Activated naive CD8-positive, alpha-beta T cell treated with anti-CD3 and anti-CD28 coated beads, Interleukin-2, amount 10 ng/mL, durations not matched to agents 7 days and 5 days (primary cell): ENCODE measurements at regions not wholly inside any gene's neighbourhood (a gene's known extent, or its start where the extent isn't known, plus 50 kb on each side); places are given as distances from the start of the nearest gene placed in this dataset.

ENCODE experiments used
- ATAC-seq: fragments of 150-1000 bp; cut with Tn5 transposase; one replicate; pipeline ENCODE4 v1.10.0; 2021; ENCODE audit warnings: low read depth, moderate library complexity
- POLR2A ChIA-PET: fragments of 350-600 bp; sonication (Branson Sonifier 250); formaldehyde crosslinking; loops from one replicate; lab custom pipeline; 2021; ENCODE audit warnings: antibody characterized with exemption; lab: Charles Lee
- DNase-seq: peaks from one replicate; pipeline ENCODE4 v3.0.0; 2021
- H3K27ac Mint-ChIP-seq: one replicate; pipeline ENCODE4 v1.8.0; 2022; ENCODE audit warnings: mild to moderate bottlenecking, mixed read lengths
- H3K27me3 Mint-ChIP-seq: one replicate; pipeline ENCODE4 v1.8.0; 2022; ENCODE audit warnings: mild to moderate bottlenecking, moderate library complexity, mixed read lengths
- H3K36me3 Mint-ChIP-seq: one replicate; pipeline ENCODE4 v1.8.0; 2021; ENCODE audit warnings: mild to moderate bottlenecking, mixed read lengths
- H3K4me1 Mint-ChIP-seq: one replicate; pipeline ENCODE4 v1.8.0; 2021; ENCODE audit warnings: mixed read lengths
- H3K4me3 Mint-ChIP-seq: one replicate; pipeline ENCODE4 v1.8.0; 2022; ENCODE audit warnings: mild to moderate bottlenecking, moderate library complexity, mixed read lengths
- H3K9me3 Mint-ChIP-seq: one replicate; pipeline ENCODE4 v1.8.0; 2021; ENCODE audit warnings: mixed read lengths

DNA sequence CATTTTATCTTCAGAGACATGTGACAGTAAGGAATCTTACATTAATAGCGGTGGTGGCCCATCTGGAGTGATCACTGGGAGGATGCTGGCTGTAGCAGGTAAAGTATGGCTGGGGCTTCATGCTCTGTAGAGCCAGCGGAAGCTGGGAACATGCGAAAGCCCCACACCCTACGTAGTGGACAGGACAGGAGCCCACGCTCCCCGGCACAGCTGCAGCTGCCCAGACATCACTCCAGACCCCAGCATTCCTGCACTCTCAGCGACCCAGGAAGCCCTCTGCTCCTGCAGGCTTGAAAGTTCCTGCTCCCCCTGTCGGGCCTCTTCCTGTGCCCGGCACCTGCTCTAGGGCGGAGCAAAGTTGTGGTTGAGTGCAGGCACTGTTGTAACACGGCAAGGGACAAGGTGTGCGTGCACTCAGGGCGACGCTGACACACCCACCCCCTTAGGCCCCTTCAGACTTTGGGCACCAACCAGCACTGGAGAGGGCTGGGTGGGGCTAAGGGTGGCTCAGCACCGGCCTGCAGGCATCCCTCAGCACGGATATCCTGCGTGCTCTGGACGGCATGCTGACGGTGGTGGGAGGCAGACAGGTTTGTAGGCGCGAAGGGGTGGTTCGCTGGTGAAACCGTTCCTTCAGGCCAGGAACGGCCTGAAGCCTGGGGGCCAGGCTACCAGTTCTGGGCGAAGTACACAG lies 568.3 kb downstream of the FSCB start:
- H3K4me1 Mint-ChIP-seq, result no peaks in the 10 kb centered on the region
- H3K9me3 Mint-ChIP-seq, result peaks cover 5% of the 10 kb centered on the region
- no peaks in the 10 kb centered on the region for H3K36me3 Mint-ChIP-seq
- no peak overlapping the region for H3K4me3 Mint-ChIP-seq
- POLR2A ChIA-PET, result no interaction called here
- no peaks in the 10 kb centered on the region for H3K27me3 Mint-ChIP-seq
- DNase-seq (no peak), ATAC-seq (no peak)
- H3K27ac Mint-ChIP-seq, result no peak overlapping the region

DNA sequence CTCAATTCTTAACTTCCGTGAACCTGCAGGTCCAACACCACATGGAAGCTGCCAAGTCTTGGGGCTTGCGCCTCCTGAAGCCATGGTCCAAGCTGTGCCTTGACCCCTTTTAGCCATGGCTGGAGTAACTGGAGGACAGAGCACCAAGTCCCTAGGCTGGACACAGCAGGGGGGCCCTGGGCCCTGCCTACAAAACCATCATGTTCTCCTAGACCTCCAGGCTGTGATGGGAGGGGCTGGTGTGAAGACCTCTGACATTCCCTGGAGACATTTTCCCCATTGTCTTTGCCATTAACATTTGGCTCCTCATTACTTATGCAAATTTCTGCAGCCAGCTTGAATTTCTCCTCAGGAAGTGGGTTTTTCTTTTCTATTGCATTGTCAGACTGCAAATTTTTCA lies 570.1 kb downstream of the FSCB start:
- no peak for ATAC-seq
- Mint-ChIP-seq H3K4me3 (no peak overlapping the region), H3K27ac (no peak overlapping the region), H3K9me3 (no peaks in the 10 kb centered on the region), H3K36me3 (no peaks in the 10 kb centered on the region), H3K27me3 (no peaks in the 10 kb centered on the region), H3K4me1 (no peaks in the 10 kb centered on the region)
- POLR2A ChIA-PET, result no interaction called here
- no peak for DNase-seq

DNA sequence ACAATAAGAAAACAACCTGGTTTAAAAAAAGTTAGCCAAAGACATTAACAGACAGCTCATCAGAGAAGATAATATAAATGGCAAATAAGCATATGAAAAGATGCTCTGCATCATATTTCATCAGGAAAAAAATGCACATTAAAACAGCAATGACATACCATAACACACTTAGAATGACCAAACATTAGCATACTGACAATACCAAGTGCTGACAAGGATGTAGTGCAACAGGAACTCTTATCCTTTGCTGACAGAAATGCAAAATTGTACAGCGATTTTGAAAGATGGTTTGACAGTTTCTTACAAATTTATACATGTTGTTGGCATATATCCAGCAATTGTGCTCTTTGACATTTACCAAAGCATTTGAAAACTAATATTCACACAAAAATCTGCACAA lies 573.0 kb downstream of the FSCB start:
- Mint-ChIP-seq H3K9me3 (no peaks in the 10 kb centered on the region), H3K4me3 (no peak overlapping the region), H3K36me3 (no peaks in the 10 kb centered on the region), H3K4me1 (no peaks in the 10 kb centered on the region), H3K27me3 (no peaks in the 10 kb centered on the region), H3K27ac (no peak overlapping the region)
- no peak for ATAC-seq
- POLR2A ChIA-PET, result no interaction called here
- DNase-seq, result no peak

DNA sequence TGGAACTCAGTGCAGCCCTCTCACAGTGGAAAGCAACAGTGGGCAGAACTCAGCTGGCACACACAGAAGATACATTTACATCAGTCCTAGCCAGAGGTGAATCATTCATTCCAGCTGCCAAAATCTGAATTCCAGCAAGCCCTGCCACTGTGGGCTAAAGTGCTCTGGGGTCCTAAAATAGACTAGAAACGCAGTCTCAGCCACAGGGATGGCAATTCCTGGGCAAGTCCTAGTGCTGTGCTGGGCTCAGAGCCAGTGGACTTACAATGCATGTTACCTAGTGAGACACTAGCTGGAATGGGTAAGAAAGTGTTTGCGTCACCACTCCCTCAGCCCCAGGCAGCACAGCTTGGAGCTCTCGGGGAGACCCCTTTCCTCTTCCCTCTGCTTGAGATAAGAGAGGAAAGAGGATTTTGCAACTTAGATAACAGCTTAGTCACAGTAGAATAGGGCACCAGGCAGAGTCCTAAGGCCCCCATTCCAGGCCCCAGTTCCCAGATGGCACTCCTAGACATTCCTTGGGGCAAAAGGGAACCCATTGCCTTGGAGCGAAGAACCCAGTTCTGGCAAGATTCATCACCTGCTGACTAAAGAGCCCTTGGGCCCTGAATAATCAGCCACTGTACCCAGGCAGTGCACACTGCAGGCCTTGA lies 592.9 kb downstream of the FSCB start:
- H3K27me3 Mint-ChIP-seq, result no peaks in the 10 kb centered on the region
- H3K36me3 Mint-ChIP-seq, result no peaks in the 10 kb centered on the region
- DNase-seq, result no peak
- no peaks in the 10 kb centered on the region for H3K4me1 Mint-ChIP-seq
- peaks cover 4% of the 10 kb centered on the region for H3K9me3 Mint-ChIP-seq
- POLR2A ChIA-PET, result no interaction called here
- H3K4me3 Mint-ChIP-seq, result no peak overlapping the region
- H3K27ac Mint-ChIP-seq, result no peak overlapping the region
- ATAC-seq, result no peak

DNA sequence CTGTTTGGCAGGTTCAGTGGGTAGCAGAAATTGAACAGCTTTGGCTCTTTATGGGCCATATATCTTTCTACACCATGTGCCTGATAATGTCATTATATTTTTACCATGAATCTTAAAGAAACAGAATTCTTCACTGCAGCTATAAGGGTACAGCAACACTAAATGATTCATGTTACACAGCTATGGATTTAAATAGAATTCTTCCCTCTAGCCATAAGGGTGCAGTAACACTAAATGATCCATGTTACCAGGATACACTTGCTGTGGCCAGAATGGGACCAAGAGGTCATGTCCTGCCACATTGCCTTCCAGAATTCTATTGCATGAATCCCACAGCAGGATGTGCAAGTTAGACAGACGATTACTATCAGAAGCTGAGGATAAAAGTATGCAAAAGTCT lies 603.9 kb downstream of the FSCB start:
- no peak overlapping the region for H3K4me3 Mint-ChIP-seq
- no peaks in the 10 kb centered on the region for H3K4me1 Mint-ChIP-seq
- no peaks in the 10 kb centered on the region for H3K27me3 Mint-ChIP-seq
- ATAC-seq (no peak), DNase-seq (no peak)
- POLR2A ChIA-PET, result no interaction called here
- H3K9me3 Mint-ChIP-seq, result no peaks in the 10 kb centered on the region
- H3K27ac Mint-ChIP-seq, result no peak overlapping the region
- H3K36me3 Mint-ChIP-seq, result no peaks in the 10 kb centered on the region

DNA sequence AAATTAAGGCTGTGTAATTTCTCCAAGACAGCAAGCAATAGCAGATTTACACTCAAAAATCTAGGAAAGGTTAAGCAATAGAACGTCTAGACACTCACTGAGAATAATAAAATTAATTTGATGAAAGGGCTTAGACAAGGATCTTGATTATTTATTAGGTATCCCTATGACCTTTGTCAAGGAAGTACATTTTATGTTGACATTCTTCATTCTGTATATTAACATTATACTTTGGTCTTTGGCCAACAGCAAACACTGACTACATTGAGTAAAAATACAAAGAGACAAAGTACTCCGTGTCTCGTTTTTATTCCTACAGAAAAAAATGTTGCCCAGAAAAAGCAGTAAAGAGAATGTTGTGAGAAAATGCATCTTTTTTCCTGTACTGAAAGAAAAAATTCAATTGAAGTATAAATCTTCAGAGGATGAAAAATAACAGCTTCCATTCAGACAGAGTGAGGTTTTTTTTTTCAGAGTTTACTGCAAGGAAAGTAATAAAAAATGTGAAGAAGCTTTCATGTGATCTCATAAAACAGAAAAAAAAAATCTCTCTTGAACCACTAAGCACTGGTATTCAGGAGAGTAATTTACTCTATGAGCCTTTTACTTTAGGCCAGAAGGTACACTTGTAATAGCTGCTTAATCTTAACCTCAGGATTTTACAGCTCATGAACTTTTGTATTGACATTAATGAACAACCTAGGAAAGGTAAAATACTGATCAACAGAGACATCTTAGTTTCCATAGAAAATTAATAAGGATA lies 605.0 kb downstream of the FSCB start:
- no peak for ATAC-seq
- H3K4me1 Mint-ChIP-seq, result no peaks in the 10 kb centered on the region
- H3K9me3 Mint-ChIP-seq, result no peaks in the 10 kb centered on the region
- no peak for DNase-seq
- H3K4me3 Mint-ChIP-seq, result no peak overlapping the region
- no peaks in the 10 kb centered on the region for H3K36me3 Mint-ChIP-seq
- H3K27ac Mint-ChIP-seq, result no peak overlapping the region
- POLR2A ChIA-PET, result no interaction called here
- H3K27me3 Mint-ChIP-seq, result no peaks in the 10 kb centered on the region

DNA sequence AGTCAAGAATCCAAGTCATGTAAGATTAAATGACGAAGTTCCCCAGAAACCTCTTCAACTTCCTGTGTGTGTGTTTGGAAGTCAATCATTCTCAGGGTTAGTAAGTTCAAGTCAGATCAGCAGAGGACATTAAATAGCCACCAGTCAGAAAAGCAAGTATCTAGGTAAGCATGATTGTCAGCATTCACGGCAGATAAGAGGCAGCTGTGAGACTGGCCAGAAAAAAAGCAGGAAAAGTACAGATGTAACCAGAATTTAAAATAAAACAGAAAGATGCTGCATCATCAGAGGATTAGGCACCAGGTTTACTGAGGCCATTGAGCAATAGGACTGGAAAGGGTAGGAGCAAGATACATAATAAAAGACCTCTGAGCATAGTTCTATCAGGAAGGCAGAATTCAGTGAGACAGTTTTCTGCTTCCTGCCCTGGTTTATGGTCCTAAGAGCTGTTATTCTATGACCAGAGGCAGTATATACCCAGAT lies 606.9 kb downstream of the FSCB start:
- Mint-ChIP-seq H3K27me3 (no peaks in the 10 kb centered on the region), H3K27ac (no peak overlapping the region), H3K9me3 (no peaks in the 10 kb centered on the region), H3K36me3 (no peaks in the 10 kb centered on the region), H3K4me1 (no peaks in the 10 kb centered on the region), H3K4me3 (no peak overlapping the region)
- ATAC-seq (no peak), DNase-seq (no peak)
- POLR2A ChIA-PET, result no interaction called here

DNA sequence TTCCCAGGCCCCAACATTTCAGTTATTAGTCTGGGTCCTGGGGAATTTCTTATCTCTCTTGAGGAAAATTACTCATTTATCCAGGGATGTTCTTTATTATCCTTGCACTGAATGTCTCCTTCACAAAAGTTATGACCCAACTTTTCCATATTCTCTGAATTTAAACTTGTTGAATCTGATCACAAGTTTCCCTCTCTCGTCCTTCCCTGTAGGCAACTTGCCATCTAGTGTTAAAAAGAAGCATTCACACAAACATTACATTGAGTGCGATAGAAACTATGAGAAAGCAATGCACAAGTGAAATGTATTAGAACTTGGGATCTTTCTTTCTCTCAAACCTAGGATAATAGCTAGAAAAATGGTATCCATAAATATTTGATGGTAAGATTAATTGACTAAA lies 608.4 kb downstream of the FSCB start:
- Mint-ChIP-seq H3K4me1 (no peaks in the 10 kb centered on the region), H3K27ac (no peak overlapping the region), H3K9me3 (no peaks in the 10 kb centered on the region), H3K27me3 (no peaks in the 10 kb centered on the region), H3K4me3 (no peak overlapping the region), H3K36me3 (no peaks in the 10 kb centered on the region)
- DNase-seq, result no peak
- POLR2A ChIA-PET, result no interaction called here
- ATAC-seq, result no peak

DNA sequence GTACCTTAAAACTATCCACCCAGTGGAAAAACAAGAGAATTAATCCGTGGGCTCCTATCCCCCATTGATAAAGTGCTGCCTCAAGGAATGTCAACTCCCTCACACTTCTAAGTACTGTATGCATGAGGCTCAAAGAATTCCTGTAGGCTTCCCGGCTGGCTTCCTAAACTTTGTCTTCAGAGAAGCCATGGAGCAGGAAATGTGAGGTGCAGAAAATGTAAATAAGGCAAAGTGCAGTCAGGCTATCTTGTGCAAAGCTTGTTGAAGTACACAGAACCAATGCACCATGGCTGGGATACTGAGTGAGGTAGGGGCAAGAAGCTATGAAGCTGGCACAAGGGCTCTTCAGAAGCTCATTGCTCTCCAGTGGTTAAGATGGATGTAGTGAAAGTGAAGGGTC lies 611.0 kb downstream of the FSCB start:
- no peak overlapping the region for H3K27ac Mint-ChIP-seq
- no peaks in the 10 kb centered on the region for H3K27me3 Mint-ChIP-seq
- H3K9me3 Mint-ChIP-seq, result no peaks in the 10 kb centered on the region
- H3K4me1 Mint-ChIP-seq, result no peaks in the 10 kb centered on the region
- H3K36me3 Mint-ChIP-seq, result no peaks in the 10 kb centered on the region
- no peak overlapping the region for H3K4me3 Mint-ChIP-seq
- DNase-seq (no peak), ATAC-seq (no peak)
- POLR2A ChIA-PET, result no interaction called here

DNA sequence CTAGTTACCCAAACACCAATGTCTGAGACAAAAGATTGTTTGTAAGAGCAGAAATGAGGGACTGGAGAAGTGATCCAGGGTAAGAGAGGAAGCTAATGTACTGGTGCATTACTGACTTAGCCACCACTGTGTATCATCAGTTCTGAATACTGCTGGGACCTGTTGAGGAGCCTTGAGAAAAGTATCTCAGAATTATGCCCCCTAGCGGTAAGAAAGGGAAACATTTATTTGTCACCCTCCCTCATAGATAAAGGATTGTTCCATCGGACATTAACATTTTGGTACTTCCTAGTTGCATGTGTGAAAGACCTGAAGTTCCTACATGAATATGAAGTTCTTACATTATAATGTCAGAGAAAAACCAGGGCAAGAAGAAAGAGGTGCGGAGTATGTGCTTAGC lies 612.5 kb downstream of the FSCB start:
- H3K27me3 Mint-ChIP-seq, result no peaks in the 10 kb centered on the region
- POLR2A ChIA-PET, result no interaction called here
- no peaks in the 10 kb centered on the region for H3K4me1 Mint-ChIP-seq
- no peak overlapping the region for H3K27ac Mint-ChIP-seq
- DNase-seq, result no peak
- H3K9me3 Mint-ChIP-seq, result no peaks in the 10 kb centered on the region
- ATAC-seq, result no peak
- no peaks in the 10 kb centered on the region for H3K36me3 Mint-ChIP-seq
- no peak overlapping the region for H3K4me3 Mint-ChIP-seq

DNA sequence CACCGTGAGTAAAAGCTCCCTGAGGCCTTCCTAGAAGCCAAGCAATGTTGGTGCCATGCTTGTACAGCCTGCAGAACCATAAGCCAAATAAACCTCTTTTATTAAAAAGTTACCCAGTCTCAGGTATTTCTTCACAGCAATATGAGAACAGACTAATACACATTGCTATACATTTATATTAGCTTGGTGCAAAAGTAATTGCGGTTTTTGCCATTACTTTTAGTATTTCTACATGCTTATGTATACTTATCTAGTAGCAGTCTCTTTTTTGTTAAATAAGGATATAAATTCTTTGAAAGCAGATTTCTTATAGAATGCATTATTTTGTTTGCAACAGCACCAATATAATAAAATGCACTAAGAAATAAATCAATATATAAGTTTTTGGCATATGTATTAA lies 619.6 kb downstream of the FSCB start:
- POLR2A ChIA-PET, result no interaction called here
- no peaks in the 10 kb centered on the region for H3K36me3 Mint-ChIP-seq

DNA sequence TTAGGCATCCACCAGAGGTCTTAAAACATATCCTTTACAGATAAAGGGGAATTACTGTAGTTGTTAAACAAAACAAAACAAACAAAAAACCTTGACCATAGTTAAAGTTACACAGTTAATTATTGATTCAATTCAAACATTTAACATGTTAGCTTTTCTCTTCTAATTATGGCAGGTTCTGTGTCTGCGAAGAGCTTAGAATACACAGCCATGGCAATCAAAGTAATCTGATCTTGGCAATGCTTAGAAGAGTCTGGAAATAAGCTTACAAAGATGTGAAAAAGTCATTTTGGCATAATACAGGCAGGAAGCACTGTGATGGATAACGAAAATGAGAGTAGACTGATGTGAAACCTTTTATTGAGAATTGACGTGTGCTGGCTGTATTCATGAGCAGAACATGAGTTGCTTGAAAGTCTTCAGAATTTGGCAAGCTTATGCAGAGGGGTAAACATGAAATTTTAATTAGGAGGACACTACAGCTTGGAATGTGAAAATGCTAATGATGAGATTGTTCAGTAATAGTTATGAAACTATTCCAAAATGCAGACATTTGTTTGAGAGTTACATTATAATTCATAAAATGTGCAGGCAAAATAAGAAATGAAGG lies 629.6 kb downstream of the FSCB start:
- Mint-ChIP-seq H3K27ac (no peak overlapping the region), H3K9me3 (no peaks in the 10 kb centered on the region), H3K27me3 (no peaks in the 10 kb centered on the region), H3K4me1 (no peaks in the 10 kb centered on the region), H3K4me3 (no peak overlapping the region), H3K36me3 (no peaks in the 10 kb centered on the region)
- DNase-seq (no peak), ATAC-seq (no peak)
- POLR2A ChIA-PET, result no interaction called here

More for the DNA sequence above, 619.6 kb downstream of the FSCB start:
- no peak for ATAC-seq
- DNase-seq, result no peak
- Mint-ChIP-seq H3K4me1 (no peaks in the 10 kb centered on the region), H3K4me3 (no peak overlapping the region), H3K27ac (no peak overlapping the region), H3K9me3 (no peaks in the 10 kb centered on the region), H3K27me3 (no peaks in the 10 kb centered on the region)

DNA sequence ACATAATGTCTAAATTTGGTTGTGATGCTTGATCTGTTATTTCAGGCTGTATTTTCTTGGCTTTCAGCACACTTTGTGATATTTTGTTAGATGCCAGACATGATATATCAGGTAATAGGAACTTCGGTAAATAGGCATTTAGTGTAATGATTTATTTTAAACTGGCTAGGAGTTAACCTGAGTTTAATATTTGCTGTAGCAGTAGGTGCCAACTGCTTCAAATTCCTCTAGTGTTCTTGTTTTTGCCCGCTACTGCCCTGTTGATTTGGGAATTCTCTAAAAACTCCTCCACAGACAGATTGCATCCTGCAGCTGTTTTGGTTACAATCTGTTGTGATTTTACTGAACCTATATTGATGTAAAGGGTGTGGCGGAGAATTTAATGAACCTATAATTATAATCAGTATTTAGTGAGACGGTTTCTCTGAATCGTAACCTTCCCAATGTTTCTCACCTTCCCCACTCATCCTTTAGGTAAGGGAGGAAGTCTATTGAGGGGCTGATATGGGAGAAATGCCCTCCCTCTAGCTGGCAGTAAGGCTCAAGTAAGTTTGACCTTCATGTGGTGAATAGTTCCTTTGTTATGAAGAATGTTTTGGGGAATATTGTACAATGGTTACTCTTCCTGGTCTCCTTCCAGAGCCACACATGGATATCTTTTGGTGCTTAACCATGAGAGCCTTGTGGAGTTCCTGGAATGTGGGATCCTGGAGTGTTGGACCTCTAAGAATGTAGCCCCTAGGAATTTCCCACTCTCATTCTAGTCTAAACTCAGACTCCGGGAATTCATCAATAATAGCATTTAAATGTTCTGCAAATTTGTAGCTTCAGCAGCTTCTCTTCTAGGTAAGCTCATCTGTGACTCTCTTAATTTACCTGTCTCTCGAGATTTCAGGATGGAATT lies 634.1 kb downstream of the FSCB start:
- ATAC-seq (no peak), DNase-seq (no peak)
- Mint-ChIP-seq H3K36me3 (no peaks in the 10 kb centered on the region), H3K4me3 (no peak overlapping the region), H3K4me1 (no peaks in the 10 kb centered on the region), H3K27ac (no peak overlapping the region), H3K9me3 (no peaks in the 10 kb centered on the region), H3K27me3 (no peaks in the 10 kb centered on the region)
- POLR2A ChIA-PET, result no interaction called here
